ENCODE measurements at regions not wholly inside any gene's neighbourhood (a gene's known extent, or its start where the extent isn't known, plus 50 kb on each side); places are given as distances from the start of the nearest gene placed in this dataset.

GRCh38 chr16:64532691-64533090 is 589.2 kb downstream of the CDH11 start:
- Mint-ChIP-seq H3K4me1 (peaks cover 33 to 35% of the 10 kb centered on the region in 2 experiments), H3K9me3 (peaks cover 0 to 2% of the 10 kb centered on the region in 2 experiments; a peak in 4 of 5 replicates), H3K27me3 (ENCODE audit: low read depth) (no peaks in the 10 kb centered on the region), H3K4me3 (no peak overlapping the region), H3K36me3 (ENCODE audit: insufficient read depth in 1 of 3, low read depth in 3 of 3) (peaks cover 0 to 15% (median 2%) of the 10 kb centered on the region in 3 experiments; a peak in 3 of 7 replicates), H3K27ac (no peak overlapping the region)
- Histone ChIP-seq H4K20me1 (ENCODE audit: control insufficient read depth, insufficient read depth, insufficient read length) (no peaks in the 10 kb centered on the region), H3K18ac (ENCODE audit: insufficient read length, low read depth, low read length) (no peak overlapping the region), H4K8ac (replicated peaks; ENCODE audit: insufficient read length, low read depth, low read length) (no peak overlapping the region), H3K4me2 (ENCODE audit: insufficient read depth, insufficient read length, low read length) (no peak overlapping the region), H4K5ac (ENCODE audit: insufficient read length, low read depth, low read length) (no peak overlapping the region), H3K4me1 (ENCODE audit: insufficient read depth, low read length) (no peaks in the 10 kb centered on the region), H3K14ac (ENCODE audit: insufficient read depth, low read length) (no peak overlapping the region), H3K4ac (ENCODE audit: low read depth, low read length) (no peak overlapping the region), H2BK12ac (ENCODE audit: insufficient read length, low read depth, low read length) (no peak overlapping the region), H3K9ac (ENCODE audit: extremely low read depth, insufficient read length, low read length) (no peak overlapping the region), H3T11ph (ENCODE audit: low read length) (no peak overlapping the region), H3K27ac (ENCODE audit: insufficient read length, low read depth, low read length) (no peak overlapping the region), H3K79me1 (ENCODE audit: insufficient read depth, low read depth, low read length, poor library complexity, severe bottlenecking) (no peaks in the 10 kb centered on the region), H4K91ac (ENCODE audit: insufficient read length, low read depth, low read length) (no peak overlapping the region), H2AFZ (ENCODE audit: low read length) (no peak overlapping the region), H3K27me3 (ENCODE audit: insufficient read depth, low read length) (no peaks in the 10 kb centered on the region), H2BK15ac (ENCODE audit: low read depth, low read length) (no peak overlapping the region), H2BK20ac (ENCODE audit: low read depth, low read length, poor library complexity, severe bottlenecking) (no peak overlapping the region), H3K9me3 (ENCODE audit: control insufficient read depth, low read depth, low read length) (no peaks in the 10 kb centered on the region), H2BK120ac (ENCODE audit: low read depth, low read length, poor library complexity, severe bottlenecking) (no peak overlapping the region), H3K79me2 (ENCODE audit: insufficient read depth, low read length) (no peaks in the 10 kb centered on the region), H3K56ac (ENCODE audit: insufficient read length, low read depth, low read length) (no peak overlapping the region), H2BK5ac (ENCODE audit: insufficient read length, low read length) (no peak overlapping the region), H3K23me2 (ENCODE audit: insufficient read length, low read depth, low read length, poor library complexity, severe bottlenecking) (no peaks in the 10 kb centered on the region), H3K23ac (ENCODE audit: insufficient read length, low read depth, low read length) (no peak overlapping the region), H2AK5ac (ENCODE audit: insufficient read length, low read length) (no peak overlapping the region)
- TF ChIP-seq, protein P1, sequence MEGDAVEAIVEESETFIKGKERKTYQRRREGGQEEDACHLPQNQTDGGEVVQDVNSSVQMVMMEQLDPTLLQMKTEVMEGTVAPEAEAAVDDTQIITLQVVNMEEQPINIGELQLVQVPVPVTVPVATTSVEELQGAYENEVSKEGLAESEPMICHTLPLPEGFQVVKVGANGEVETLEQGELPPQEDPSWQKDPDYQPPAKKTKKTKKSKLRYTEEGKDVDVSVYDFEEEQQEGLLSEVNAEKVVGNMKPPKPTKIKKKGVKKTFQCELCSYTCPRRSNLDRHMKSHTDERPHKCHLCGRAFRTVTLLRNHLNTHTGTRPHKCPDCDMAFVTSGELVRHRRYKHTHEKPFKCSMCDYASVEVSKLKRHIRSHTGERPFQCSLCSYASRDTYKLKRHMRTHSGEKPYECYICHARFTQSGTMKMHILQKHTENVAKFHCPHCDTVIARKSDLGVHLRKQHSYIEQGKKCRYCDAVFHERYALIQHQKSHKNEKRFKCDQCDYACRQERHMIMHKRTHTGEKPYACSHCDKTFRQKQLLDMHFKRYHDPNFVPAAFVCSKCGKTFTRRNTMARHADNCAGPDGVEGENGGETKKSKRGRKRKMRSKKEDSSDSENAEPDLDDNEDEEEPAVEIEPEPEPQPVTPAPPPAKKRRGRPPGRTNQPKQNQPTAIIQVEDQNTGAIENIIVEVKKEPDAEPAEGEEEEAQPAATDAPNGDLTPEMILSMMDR (conservative IDR thresholded peaks at IDR 0.05): no peak
- DNase-seq: no peak
- no CpG with 5 or more reads among the region's 9 CpGs for WGBS (ENCODE audit: extremely low coverage, insufficient read length, low lambda C conversion rate)

Measured in H9 (cell line).